Esophagus muscularis mucosa (tissue), 4 donors: ENCODE measurements at regions not wholly inside any gene's neighbourhood (a gene's known extent, or its start where the extent isn't known, plus 50 kb on each side); places are given as distances from the start of the nearest gene placed in this dataset.

Experiments used
- CTCF ChIP-seq, 3 experiments: fragments of 200-600 bp in 2 of 3; fragments of 450-650 bp in 1 of 3; sonication (generic) in 2 of 3; IDR thresholded peaks; one replicate each; pipeline ENCODE4 v1.5.1; 2017 to 2019; ENCODE audit warnings: antibody characterized with exemption in 3 of 3, mild to moderate bottlenecking in 2 of 3, moderate library complexity in 1 of 3
- EP300 ChIP-seq: sonication (generic); formaldehyde crosslinking; IDR thresholded peaks from one replicate; pipeline ENCODE4 v1.6.1; 2017; ENCODE audit warnings: antibody characterized with exemption
- POLR2A ChIP-seq: fragments of 450-650 bp; IDR thresholded peaks from one replicate; pipeline ENCODE4 v1.6.1; 2017; ENCODE audit warnings: antibody characterized with exemption, moderate library complexity, mild to moderate bottlenecking, low read depth

- TF ChIP-seq CTCF (IDR thresholded peaks at IDR 0.05) (no peak), POLR2A (no peak), EP300 (no peak)
Observed at GRCh38 chr22:26804315-26804714, 146.9 kb downstream of the MIAT start.
